HEK293 (cell line): ENCODE measurements at regions not wholly inside any gene's neighbourhood (a gene's known extent, or its start where the extent isn't known, plus 50 kb on each side); places are given as distances from the start of the nearest gene placed in this dataset.

ENCODE experiments used
- CTCF ChIP-seq: fragments of 450-650 bp; formaldehyde crosslinking; IDR thresholded peaks from 2 replicates; pipeline ENCODE4 v1.5.1; 2016; ENCODE audit warnings: missing biosample characterization, missing genetic modification characterization
- SP2 ChIP-seq: fragments of 450-650 bp; formaldehyde crosslinking; IDR thresholded peaks from 2 replicates; pipeline ENCODE4 v1.5.1; 2016; ENCODE audit warnings: missing biosample characterization, missing genetic modification characterization
- ZNF114 ChIP-seq: fragments of 450-650 bp; formaldehyde crosslinking; IDR thresholded peaks from 2 replicates; pipeline ENCODE4 v1.5.0; 2017; ENCODE audit warnings: missing biosample characterization, missing genetic modification characterization
- ZNF335 ChIP-seq: fragments of 450-650 bp; formaldehyde crosslinking; conservative IDR thresholded peaks from 2 replicates; pipeline ENCODE4 v1.5.1; 2016; ENCODE audit warnings: missing biosample characterization, missing genetic modification characterization
- ZNF350 ChIP-seq: fragments of 450-650 bp; formaldehyde crosslinking; IDR thresholded peaks from 2 replicates; pipeline ENCODE4 v1.5.0; 2017; ENCODE audit warnings: missing biosample characterization, mild to moderate bottlenecking, missing genetic modification characterization
- ZNF37A ChIP-seq: fragments of 450-650 bp; IDR thresholded peaks from 2 replicates; pipeline ENCODE4 v1.5.1; 2018; ENCODE audit warnings: missing biosample characterization, missing genetic modification characterization
- ZNF391 ChIP-seq: fragments of 450-650 bp; formaldehyde crosslinking; IDR thresholded peaks from 2 replicates; pipeline ENCODE4 v1.5.1; 2016; ENCODE audit warnings: low read depth, missing biosample characterization, missing genetic modification characterization, borderline replicate concordance
- ZNF426 ChIP-seq: fragments of 450-650 bp; formaldehyde crosslinking; IDR thresholded peaks from 2 replicates; pipeline ENCODE4 v1.5.1; 2017; ENCODE audit warnings: missing biosample characterization, missing genetic modification characterization, mild to moderate bottlenecking, inconsistent platforms, moderate library complexity

GRCh38 chr10:78229489-78229888, 195.8 kb downstream of the RPS24 start:
- no peak for TF ChIP-seq ZNF350 (tag by site-specific recombination)
- no peak for TF ChIP-seq CTCF (tag by site-specific recombination)
- no peak for TF ChIP-seq ZNF114 (tag by site-specific recombination)
- TF ChIP-seq ZNF426 = no peak
- no peak for TF ChIP-seq SP2
- TF ChIP-seq ZNF335 (tag by site-specific recombination) = no peak
- no peak for TF ChIP-seq ZNF37A (tag by site-specific recombination)
- TF ChIP-seq ZNF391 = no peak
